Ascending aorta (tissue), 2 donors: ENCODE measurements at regions not wholly inside any gene's neighbourhood (a gene's known extent, or its start where the extent isn't known, plus 50 kb on each side); places are given as distances from the start of the nearest gene placed in this dataset.

ENCODE experiments used
- DNase-seq, 2 donors: peaks; one replicate each; pipeline ENCODE4 v3.0.0-alpha.2; 2019; ENCODE audit warnings: low spot score in 2 of 2
- H3K27ac ChIP-seq, 2 donors: fragments of 200-600 bp; sonication (generic); one replicate each; pipeline ENCODE4 v1.5.1; 2016 to 2017; ENCODE audit warnings: mild to moderate bottlenecking in 1 of 2
- H3K27me3 ChIP-seq: fragments of 200-600 bp; sonication (generic); one replicate; pipeline ENCODE4 v1.5.1; 2017
- H3K36me3 ChIP-seq, 2 donors: fragments of 200-600 bp; sonication (generic); one replicate each; pipeline ENCODE4 v1.5.1; 2016
- H3K4me1 ChIP-seq, 2 donors: fragments of 200-600 bp; sonication (generic); one replicate each; pipeline ENCODE4 v1.5.1; 2016 to 2017; ENCODE audit warnings: mild to moderate bottlenecking in 1 of 2
- H3K4me3 ChIP-seq, 2 donors: fragments of 200-600 bp; sonication (generic); one replicate each; pipeline ENCODE4 v1.5.1; 2016 to 2017; ENCODE audit warnings: mild to moderate bottlenecking in 1 of 2
- H3K9me3 ChIP-seq, 2 donors: fragments of 200-600 bp; sonication (generic); one replicate each; pipeline ENCODE4 v1.5.1; 2016
- intact Hi-C: fragments of 100-400 bp; cut with DNase I; formaldehyde crosslinking; loops from one replicate; pipeline ENCODE4 v1.15.1; 2023
- TF ChIP-seq, protein P1 (sequence below), 3 experiments: fragments of 200-600 bp in 2 of 3; fragments of 450-650 bp in 1 of 3; sonication (generic) in 2 of 3; IDR thresholded peaks; one replicate each; pipeline ENCODE4 v1.5.1; 2016 to 2019; ENCODE audit warnings: antibody characterized with exemption in 3 of 3, mild to moderate bottlenecking in 1 of 3, moderate library complexity in 1 of 3

DNA sequence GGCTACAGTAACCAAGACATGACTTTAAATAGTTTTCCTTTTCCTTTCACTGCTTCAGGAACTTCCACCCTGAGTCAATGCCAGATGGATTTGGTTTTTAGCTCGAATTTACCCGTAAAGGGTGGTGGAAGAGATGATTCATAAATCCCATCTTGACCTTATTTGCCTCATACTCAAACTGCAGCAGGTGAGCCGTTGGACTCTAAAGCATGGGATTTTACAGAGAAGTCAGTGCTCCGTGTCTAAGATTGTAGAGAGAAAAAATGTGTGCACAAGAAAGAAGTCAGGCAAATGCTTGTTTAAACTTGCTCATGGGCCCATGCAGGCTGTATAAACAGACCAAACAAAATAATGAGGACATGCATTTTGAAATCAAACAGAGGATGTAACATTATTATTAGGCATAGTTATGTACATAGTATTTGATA, 369.7 kb upstream of the TRIB2 start:
- intact Hi-C loops: no loop called here

DNA sequence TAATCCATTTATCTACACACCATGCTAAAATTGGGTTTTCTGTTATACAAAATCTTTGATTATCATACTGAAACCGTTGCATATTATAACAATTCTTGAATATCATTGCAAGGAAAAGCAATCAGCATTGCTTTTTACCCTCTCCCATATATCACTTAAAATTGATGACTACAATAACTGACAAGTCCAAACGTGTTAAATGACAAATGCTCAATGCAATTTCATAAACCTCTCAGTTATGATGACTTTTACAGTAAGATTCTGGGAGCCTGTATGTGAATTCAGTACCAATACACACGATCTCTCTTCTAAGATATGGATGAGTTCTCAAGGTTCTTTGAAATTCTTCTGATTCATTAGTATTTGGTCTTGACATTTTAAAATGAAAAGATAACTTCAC, 368.5 kb upstream of the TRIB2 start:
- Histone ChIP-seq H3K27me3 (no peaks in the 10 kb centered on the region), H3K9me3 (no peaks in the 10 kb centered on the region), H3K4me1 (no peaks in the 10 kb centered on the region), H3K4me3 (no peak overlapping the region), H3K36me3 (no peaks in the 10 kb centered on the region), H3K27ac (no peak overlapping the region)
- no peak for DNase-seq
- intact Hi-C loops: no loop called here
- TF ChIP-seq, protein P1, sequence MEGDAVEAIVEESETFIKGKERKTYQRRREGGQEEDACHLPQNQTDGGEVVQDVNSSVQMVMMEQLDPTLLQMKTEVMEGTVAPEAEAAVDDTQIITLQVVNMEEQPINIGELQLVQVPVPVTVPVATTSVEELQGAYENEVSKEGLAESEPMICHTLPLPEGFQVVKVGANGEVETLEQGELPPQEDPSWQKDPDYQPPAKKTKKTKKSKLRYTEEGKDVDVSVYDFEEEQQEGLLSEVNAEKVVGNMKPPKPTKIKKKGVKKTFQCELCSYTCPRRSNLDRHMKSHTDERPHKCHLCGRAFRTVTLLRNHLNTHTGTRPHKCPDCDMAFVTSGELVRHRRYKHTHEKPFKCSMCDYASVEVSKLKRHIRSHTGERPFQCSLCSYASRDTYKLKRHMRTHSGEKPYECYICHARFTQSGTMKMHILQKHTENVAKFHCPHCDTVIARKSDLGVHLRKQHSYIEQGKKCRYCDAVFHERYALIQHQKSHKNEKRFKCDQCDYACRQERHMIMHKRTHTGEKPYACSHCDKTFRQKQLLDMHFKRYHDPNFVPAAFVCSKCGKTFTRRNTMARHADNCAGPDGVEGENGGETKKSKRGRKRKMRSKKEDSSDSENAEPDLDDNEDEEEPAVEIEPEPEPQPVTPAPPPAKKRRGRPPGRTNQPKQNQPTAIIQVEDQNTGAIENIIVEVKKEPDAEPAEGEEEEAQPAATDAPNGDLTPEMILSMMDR (IDR thresholded peaks at IDR 0.05): no peak

More for the DNA sequence above, 369.7 kb upstream of the TRIB2 start:
- no peaks in the 10 kb centered on the region for H3K4me1 ChIP-seq
- no peak overlapping the region for H3K4me3 ChIP-seq
- no peak for DNase-seq
- no peak overlapping the region for H3K27ac ChIP-seq
- no peaks in the 10 kb centered on the region for H3K27me3 ChIP-seq
- TF ChIP-seq, protein P1 (IDR thresholded peaks at IDR 0.05): no peak
- no peaks in the 10 kb centered on the region for H3K36me3 ChIP-seq
- H3K9me3 ChIP-seq: no peaks in the 10 kb centered on the region

DNA sequence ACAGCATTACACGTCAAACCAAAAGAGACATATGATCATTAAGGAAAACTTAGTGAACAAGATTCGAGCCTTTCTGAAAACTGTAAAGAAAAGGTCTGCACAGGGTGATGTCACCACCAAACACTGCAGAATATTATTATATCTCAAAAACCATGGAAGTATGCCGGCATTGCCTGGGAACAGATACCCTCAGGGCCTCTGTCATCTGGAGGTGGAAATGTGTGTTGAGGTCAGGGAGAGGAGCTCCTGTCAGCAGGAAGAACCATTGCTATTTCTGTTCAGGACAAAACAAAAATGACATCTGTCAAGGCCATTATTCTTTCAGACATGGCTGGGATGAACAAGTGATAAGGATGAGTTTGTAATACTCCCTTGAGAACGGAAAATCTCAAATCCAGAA, 365.9 kb upstream of the TRIB2 start:
- H3K27me3 ChIP-seq: no peaks in the 10 kb centered on the region
- intact Hi-C loops: no loop called here
- H3K27ac ChIP-seq: no peak overlapping the region
- H3K9me3 ChIP-seq: no peaks in the 10 kb centered on the region
- DNase-seq: no peak
- no peaks in the 10 kb centered on the region for H3K36me3 ChIP-seq
- H3K4me3 ChIP-seq: no peak overlapping the region
- H3K4me1 ChIP-seq: no peaks in the 10 kb centered on the region
- TF ChIP-seq, protein P1 (IDR thresholded peaks at IDR 0.05): no peak

DNA sequence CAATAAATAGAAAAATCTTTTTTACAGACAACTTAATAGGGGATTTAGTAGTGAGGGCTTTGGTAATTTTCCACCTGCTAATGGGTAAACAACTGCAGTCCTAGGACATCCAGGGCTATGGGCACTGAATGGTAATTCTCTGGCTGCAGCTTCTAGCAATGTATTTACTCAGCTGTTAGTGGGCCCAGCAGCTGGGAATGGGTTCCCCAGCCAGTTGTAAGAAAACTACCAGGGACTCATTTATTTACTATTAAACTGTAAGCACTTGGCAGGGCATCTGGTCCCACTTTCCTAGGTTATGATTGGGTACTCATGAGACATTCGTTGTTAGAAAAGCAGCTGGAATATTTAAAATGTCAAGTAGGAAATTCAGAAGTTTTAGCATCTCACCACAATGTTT, 363.8 kb upstream of the TRIB2 start:
- intact Hi-C loops: no loop called here

DNA sequence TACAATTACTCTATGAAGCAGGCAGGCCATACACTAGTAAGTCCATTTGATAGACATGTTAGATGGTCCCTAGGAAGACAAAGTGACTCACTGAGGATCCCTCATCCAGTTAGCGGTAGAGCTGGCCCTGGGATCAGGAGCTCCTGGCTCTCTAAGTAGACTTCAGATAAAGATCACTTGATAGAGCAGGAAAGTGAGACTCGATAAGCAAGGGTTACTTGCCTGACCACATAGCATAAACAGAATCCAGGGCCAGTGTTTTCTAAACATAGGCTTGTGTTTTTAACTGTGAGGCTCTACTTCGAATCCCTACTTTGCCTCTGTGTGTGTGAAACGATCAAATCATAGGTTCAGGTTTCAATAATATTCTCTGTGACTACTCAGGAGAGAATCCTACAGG, 355.2 kb upstream of the TRIB2 start:
- H3K9me3 ChIP-seq: no peaks in the 10 kb centered on the region
- H3K27ac ChIP-seq: no peak overlapping the region
- TF ChIP-seq, protein P1 (IDR thresholded peaks at IDR 0.05): no peak
- no peaks in the 10 kb centered on the region for H3K36me3 ChIP-seq
- no peaks in the 10 kb centered on the region for H3K27me3 ChIP-seq
- intact Hi-C loops: no loop called here
- no peaks in the 10 kb centered on the region for H3K4me1 ChIP-seq
- no peak overlapping the region for H3K4me3 ChIP-seq
- DNase-seq: no peak

More for the DNA sequence above, 363.8 kb upstream of the TRIB2 start:
- H3K27ac ChIP-seq: no peak overlapping the region
- no peak for DNase-seq
- no peaks in the 10 kb centered on the region for H3K9me3 ChIP-seq
- TF ChIP-seq, protein P1 (IDR thresholded peaks at IDR 0.05): no peak
- H3K4me3 ChIP-seq: no peak overlapping the region
- H3K4me1 ChIP-seq: no peaks in the 10 kb centered on the region
- no peaks in the 10 kb centered on the region for H3K27me3 ChIP-seq
- H3K36me3 ChIP-seq: no peaks in the 10 kb centered on the region

DNA sequence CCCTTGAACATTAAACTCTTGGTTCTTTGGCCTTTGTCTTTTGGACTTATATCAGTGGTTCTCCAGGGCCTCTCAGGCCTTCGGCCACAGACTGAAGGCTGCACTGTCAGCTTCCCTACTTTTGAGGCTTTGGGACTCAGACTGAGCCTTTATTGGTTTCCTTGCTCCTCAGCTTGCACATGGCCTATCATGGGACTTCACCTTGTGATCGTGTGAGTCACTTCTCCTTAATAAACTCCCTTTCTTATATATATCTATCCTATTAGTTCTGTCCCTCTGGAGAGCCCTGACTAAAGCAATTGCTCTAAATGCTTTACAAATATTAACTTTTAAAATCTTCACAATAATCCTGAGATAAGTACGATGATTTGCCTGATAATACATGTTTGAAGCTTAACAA, 353.6 kb upstream of the TRIB2 start:
- Histone ChIP-seq H3K27me3 (no peaks in the 10 kb centered on the region), H3K36me3 (no peaks in the 10 kb centered on the region), H3K4me1 (no peaks in the 10 kb centered on the region), H3K4me3 (no peak overlapping the region), H3K9me3 (no peaks in the 10 kb centered on the region), H3K27ac (no peak overlapping the region)
- TF ChIP-seq, protein P1 (IDR thresholded peaks at IDR 0.05): no peak
- intact Hi-C loops: no loop called here
- DNase-seq: no peak
